Osteocyte (in vitro differentiated cells): ENCODE measurements at regions not wholly inside any gene's neighbourhood (a gene's known extent, or its start where the extent isn't known, plus 50 kb on each side); places are given as distances from the start of the nearest gene placed in this dataset.
A peak's percentile ranks its signal among the peaks of the same experiment; 100 is the strongest.

ENCODE experiments used
- DNase-seq: peaks from one replicate; pipeline ENCODE4 v3.0.0; 2021; ENCODE audit warnings: mixed read lengths; ENCODE audit not compliant: unreplicated experiment; ENCODE audit errors: extremely low spot score
- H3K27ac Mint-ChIP-seq: one replicate; pipeline ENCODE4 v1.8.0; 2021; ENCODE audit warnings: mild to moderate bottlenecking, mixed read lengths; ENCODE audit not compliant: unreplicated experiment
- H3K27me3 Mint-ChIP-seq: one replicate; pipeline ENCODE4 v1.8.0; 2021; ENCODE audit warnings: mixed read lengths; ENCODE audit not compliant: unreplicated experiment
- H3K36me3 Mint-ChIP-seq: one replicate; pipeline ENCODE4 v1.8.0; 2021; ENCODE audit warnings: mixed read lengths; ENCODE audit not compliant: unreplicated experiment
- H3K4me1 Mint-ChIP-seq: one replicate; pipeline ENCODE4 v1.8.0; 2021; ENCODE audit warnings: mixed read lengths; ENCODE audit not compliant: unreplicated experiment
- H3K4me3 Mint-ChIP-seq: one replicate; pipeline ENCODE4 v1.8.0; 2021; ENCODE audit warnings: mild to moderate bottlenecking, moderate library complexity, mixed read lengths; ENCODE audit not compliant: unreplicated experiment
- H3K9me3 Mint-ChIP-seq: one replicate; pipeline ENCODE4 v1.8.0; 2021; ENCODE audit warnings: mixed read lengths; ENCODE audit not compliant: unreplicated experiment
- TF ChIP-seq, protein P1 (sequence below): fragments of 200-600 bp; sonication (generic); IDR thresholded peaks from 2 replicates; pipeline ENCODE4 v1.5.0; 2021; ENCODE audit warnings: antibody characterized with exemption, mild to moderate bottlenecking, moderate library complexity

DNA sequence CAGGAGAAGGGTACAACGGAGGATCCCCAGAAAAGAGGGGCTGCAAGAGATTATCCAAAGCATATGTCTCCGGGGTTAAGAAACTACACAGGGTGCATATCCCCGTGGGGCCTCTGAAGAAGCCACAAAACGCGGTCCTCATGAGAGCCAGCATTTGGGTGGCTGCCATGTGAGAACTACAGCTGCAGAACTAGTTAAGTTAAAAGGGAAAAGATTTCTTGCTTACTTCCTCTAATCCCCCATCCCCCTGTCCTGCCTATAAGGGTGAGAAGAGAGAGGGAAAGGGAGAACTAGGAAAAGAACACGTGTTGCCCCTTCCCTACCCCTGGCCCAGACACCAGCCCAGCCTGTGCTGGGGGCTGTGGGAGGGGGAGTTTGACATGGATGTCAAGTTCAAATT is 70.4 kb upstream of the PCSK6 start:
- Mint-ChIP-seq H3K27me3 (peaks cover 12% of the 10 kb centered on the region), H3K4me3 (no peak overlapping the region), H3K9me3 (no peaks in the 10 kb centered on the region)

DNA sequence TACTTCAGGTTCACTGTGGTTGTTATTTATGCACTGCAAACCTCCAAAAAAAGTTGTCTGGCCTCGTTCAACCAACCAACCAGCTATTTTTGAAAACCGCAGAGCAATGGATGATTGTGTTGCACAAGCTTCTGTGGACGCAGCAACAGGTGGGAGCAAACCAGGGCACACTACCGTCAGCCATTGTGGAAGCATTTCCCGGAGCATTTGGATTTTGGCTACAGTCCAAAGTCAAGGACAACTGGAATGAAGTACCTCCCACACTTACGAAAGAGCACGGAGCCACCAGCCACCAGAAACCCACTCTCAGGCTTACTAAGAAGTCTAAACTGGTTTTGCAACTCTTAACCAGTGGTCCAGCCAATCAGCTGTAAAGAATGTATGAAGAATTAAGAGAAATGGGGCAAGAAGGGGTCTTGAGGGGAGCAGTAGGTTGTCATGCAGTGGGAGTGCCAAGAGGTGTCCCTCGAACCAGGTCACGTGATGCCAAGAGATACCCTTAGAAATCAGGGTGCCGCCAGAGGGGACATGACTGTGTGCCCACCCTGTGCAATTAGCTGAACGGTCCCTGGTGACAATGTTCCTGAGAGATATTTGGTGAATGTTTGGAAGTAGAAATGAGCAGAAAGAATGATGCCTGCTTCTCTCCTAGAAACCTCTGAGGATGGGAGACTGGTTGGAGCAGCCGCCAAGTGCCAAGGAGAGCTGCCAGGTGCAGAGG is 68.9 kb upstream of the PCSK6 start:
- Mint-ChIP-seq H3K27me3 (peaks cover 12% of the 10 kb centered on the region), H3K4me3 (no peak overlapping the region), H3K27ac (no peak overlapping the region), H3K9me3 (no peaks in the 10 kb centered on the region), H3K36me3 (no peaks in the 10 kb centered on the region), H3K4me1 (no peaks in the 10 kb centered on the region)
- TF ChIP-seq, protein P1, sequence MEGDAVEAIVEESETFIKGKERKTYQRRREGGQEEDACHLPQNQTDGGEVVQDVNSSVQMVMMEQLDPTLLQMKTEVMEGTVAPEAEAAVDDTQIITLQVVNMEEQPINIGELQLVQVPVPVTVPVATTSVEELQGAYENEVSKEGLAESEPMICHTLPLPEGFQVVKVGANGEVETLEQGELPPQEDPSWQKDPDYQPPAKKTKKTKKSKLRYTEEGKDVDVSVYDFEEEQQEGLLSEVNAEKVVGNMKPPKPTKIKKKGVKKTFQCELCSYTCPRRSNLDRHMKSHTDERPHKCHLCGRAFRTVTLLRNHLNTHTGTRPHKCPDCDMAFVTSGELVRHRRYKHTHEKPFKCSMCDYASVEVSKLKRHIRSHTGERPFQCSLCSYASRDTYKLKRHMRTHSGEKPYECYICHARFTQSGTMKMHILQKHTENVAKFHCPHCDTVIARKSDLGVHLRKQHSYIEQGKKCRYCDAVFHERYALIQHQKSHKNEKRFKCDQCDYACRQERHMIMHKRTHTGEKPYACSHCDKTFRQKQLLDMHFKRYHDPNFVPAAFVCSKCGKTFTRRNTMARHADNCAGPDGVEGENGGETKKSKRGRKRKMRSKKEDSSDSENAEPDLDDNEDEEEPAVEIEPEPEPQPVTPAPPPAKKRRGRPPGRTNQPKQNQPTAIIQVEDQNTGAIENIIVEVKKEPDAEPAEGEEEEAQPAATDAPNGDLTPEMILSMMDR = no peak
- DNase-seq = peak; percentile 53

More for the DNA sequence above, 70.4 kb upstream of the PCSK6 start:
- DNase-seq = no peak
- TF ChIP-seq, protein P1 = no peak
- Mint-ChIP-seq H3K27ac (no peak overlapping the region), H3K36me3 (no peaks in the 10 kb centered on the region), H3K4me1 (no peaks in the 10 kb centered on the region)

DNA sequence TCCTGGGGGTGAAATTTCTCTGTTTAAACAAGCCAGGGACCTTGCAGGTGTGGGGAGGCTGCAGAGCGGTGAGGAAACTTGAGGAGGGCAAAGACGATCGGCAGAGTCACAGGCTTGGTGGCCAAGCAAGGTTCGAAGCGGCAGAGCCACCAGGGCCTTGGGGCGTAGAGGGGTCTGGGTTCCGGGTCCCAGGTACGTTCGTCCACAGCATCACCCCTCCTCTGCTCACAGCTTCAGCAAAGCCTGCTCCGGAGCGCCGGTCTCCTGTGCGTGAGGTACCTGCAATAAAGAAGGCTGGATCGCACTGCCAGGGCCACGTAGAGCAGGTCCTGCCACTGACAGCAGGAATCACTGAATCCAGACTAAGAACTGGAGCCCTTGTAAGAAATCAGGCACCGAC is 66.8 kb upstream of the PCSK6 start:
- Mint-ChIP-seq H3K4me1 (no peaks in the 10 kb centered on the region), H3K4me3 (no peak overlapping the region), H3K27ac (no peak overlapping the region), H3K27me3 (peaks cover 13% of the 10 kb centered on the region), H3K36me3 (no peaks in the 10 kb centered on the region), H3K9me3 (no peaks in the 10 kb centered on the region)
- TF ChIP-seq, protein P1 = no peak
- DNase-seq = no peak

DNA sequence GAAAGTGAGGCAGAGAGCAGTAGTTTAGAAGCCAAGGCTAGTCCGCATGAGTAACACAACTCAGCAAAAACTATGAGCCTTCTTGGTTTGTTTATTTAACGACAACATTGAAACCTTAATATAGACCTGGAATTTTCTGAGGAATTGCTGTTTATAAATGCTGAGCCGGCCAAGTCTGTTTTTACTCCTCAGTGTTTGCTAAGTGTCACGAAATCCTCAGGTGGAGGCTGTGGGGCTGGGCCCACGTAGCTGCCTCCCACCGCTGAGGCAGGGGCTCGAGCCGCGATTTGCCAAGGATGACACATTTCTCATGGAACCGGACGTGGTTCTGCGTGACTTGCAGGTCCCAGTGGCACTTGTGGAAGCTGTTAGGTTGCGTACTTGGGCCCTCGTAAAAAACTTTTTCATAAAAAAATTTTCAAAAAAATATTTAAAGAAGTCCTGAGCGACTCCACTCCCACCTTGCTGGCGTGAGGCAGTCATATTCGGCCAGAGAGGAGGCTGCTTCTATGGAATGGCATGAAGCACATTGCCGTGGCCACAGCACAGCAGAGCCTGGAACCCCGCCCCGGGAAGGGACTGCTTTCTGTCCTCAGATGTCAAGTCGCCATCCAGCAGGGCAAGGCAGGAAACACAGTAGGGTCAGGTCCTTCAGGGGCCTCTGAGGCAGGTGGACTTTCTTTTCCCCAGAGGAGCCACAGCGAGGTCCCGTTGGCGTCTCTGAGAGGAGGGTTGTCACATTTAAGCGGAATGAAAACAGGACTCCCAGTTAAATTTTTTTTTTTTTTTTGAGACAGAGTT is 64.8 kb upstream of the PCSK6 start:
- no peaks in the 10 kb centered on the region for H3K36me3 Mint-ChIP-seq
- no peaks in the 10 kb centered on the region for H3K4me1 Mint-ChIP-seq
- no peaks in the 10 kb centered on the region for H3K9me3 Mint-ChIP-seq
- H3K27me3 Mint-ChIP-seq = peaks cover 22% of the 10 kb centered on the region
- H3K27ac Mint-ChIP-seq = no peak overlapping the region
- DNase-seq = no peak
- TF ChIP-seq, protein P1 = no peak
- no peak overlapping the region for H3K4me3 Mint-ChIP-seq
